ENCODE measurements at regions not wholly inside any gene's neighbourhood (a gene's known extent, or its start where the extent isn't known, plus 50 kb on each side); places are given as distances from the start of the nearest gene placed in this dataset.
"Not testable (repeated sequence)": the region's sequence is repeated elsewhere in the genome, so short reads cannot be mapped to it uniquely, and the experiment has no call there.

GRCh38 chr13:88507909-88508308 lies 836.7 kb downstream of the SLITRK5 start:
- ATAC-seq = no peak
- H3K4me1 Mint-ChIP-seq (ENCODE audit: low read depth in 2 of 2) = peaks cover 0 to 3% of the 10 kb centered on the region in 2 donors
- DNase-seq (ENCODE audit: low spot score) = no peak
- peaks cover 41% of the 10 kb centered on the region for H3K9me3 Mint-ChIP-seq
- no peak overlapping the region for H3K4me3 Mint-ChIP-seq
- peaks cover 56% of the 10 kb centered on the region for H3K36me3 Mint-ChIP-seq
- no peaks in the 10 kb centered on the region for H3K27me3 Mint-ChIP-seq
- no peak overlapping the region for H3K27ac Mint-ChIP-seq

- peaks cover 37% of the 10 kb centered on the region for H3K9me3 Mint-ChIP-seq
Measured at GRCh38 chr13:88512993-88513392, 841.8 kb downstream of the SLITRK5 start.

GRCh38 chr13:88526186-88526852 lies 855.1 kb downstream of the SLITRK5 start:
- Mint-ChIP-seq H3K27me3 (no peaks in the 10 kb centered on the region), H3K9me3 (peaks cover 3% of the 10 kb centered on the region), H3K36me3 (no peaks in the 10 kb centered on the region), H3K4me1 (ENCODE audit: low read depth in 2 of 2) (no peaks in the 10 kb centered on the region), H3K4me3 (no peak overlapping the region), H3K27ac (no peak overlapping the region)
- no peak for ATAC-seq
- DNase-seq (ENCODE audit: low spot score) = no peak

More at GRCh38 chr13:88512993-88513392, 841.8 kb downstream of the SLITRK5 start:
- H3K4me3 Mint-ChIP-seq; H3K27me3 Mint-ChIP-seq; DNase-seq (ENCODE audit: low spot score); H3K4me1 Mint-ChIP-seq (ENCODE audit: low read depth in 2 of 2); ATAC-seq: not testable (repeated sequence)
- peak overlapping the region in 1 of 2 donors; percentile 68 for H3K27ac Mint-ChIP-seq
- peaks cover 38% of the 10 kb centered on the region for H3K36me3 Mint-ChIP-seq

- Mint-ChIP-seq H3K27me3 (no peaks in the 10 kb centered on the region), H3K27ac (no peak overlapping the region), H3K4me1 (ENCODE audit: low read depth in 2 of 2) (no peaks in the 10 kb centered on the region), H3K4me3 (no peak overlapping the region), H3K9me3 (peaks cover 3% of the 10 kb centered on the region), H3K36me3 (no peaks in the 10 kb centered on the region)
- ATAC-seq (no peak), DNase-seq (ENCODE audit: low spot score) (no peak)
Measured at GRCh38 chr13:88526853-88527215, 855.7 kb downstream of the SLITRK5 start.

- ATAC-seq (no peak), DNase-seq (ENCODE audit: low spot score) (no peak)
- Mint-ChIP-seq H3K27me3 (no peaks in the 10 kb centered on the region), H3K27ac (no peak overlapping the region), H3K4me1 (ENCODE audit: low read depth in 2 of 2) (no peaks in the 10 kb centered on the region), H3K9me3 (peaks cover 5% of the 10 kb centered on the region), H3K4me3 (no peak overlapping the region), H3K36me3 (peaks cover 4% of the 10 kb centered on the region)
Measured at GRCh38 chr13:88541994-88542393, 870.8 kb downstream of the SLITRK5 start.

- ATAC-seq (no peak), DNase-seq (ENCODE audit: low spot score) (no peak)
- no peaks in the 10 kb centered on the region for H3K27me3 Mint-ChIP-seq
- no peak overlapping the region for H3K4me3 Mint-ChIP-seq
- H3K4me1 Mint-ChIP-seq (ENCODE audit: low read depth in 2 of 2) = no peaks in the 10 kb centered on the region
- H3K27ac Mint-ChIP-seq = no peak overlapping the region
- peaks cover 7% of the 10 kb centered on the region for H3K9me3 Mint-ChIP-seq
- peaks cover 4% of the 10 kb centered on the region for H3K36me3 Mint-ChIP-seq
Measured at GRCh38 chr13:88544836-88545235, 873.7 kb downstream of the SLITRK5 start.

GRCh38 chr13:88552966-88553365 lies 881.8 kb downstream of the SLITRK5 start:
- no peaks in the 10 kb centered on the region for H3K36me3 Mint-ChIP-seq
- H3K27ac Mint-ChIP-seq = no peak overlapping the region
- ATAC-seq = no peak
- peaks cover 7 to 8% of the 10 kb centered on the region in 2 donors for H3K4me1 Mint-ChIP-seq (ENCODE audit: low read depth in 2 of 2)
- no peak overlapping the region for H3K4me3 Mint-ChIP-seq
- peaks cover under 1% of the 10 kb centered on the region for H3K9me3 Mint-ChIP-seq
- H3K27me3 Mint-ChIP-seq = no peaks in the 10 kb centered on the region
- DNase-seq (ENCODE audit: low spot score) = no peak

- Mint-ChIP-seq H3K4me3 (no peak overlapping the region), H3K9me3 (no peaks in the 10 kb centered on the region), H3K27ac (no peak overlapping the region), H3K27me3 (no peaks in the 10 kb centered on the region), H3K4me1 (ENCODE audit: low read depth in 2 of 2) (peaks cover 0 to 3% of the 10 kb centered on the region in 2 donors), H3K36me3 (peaks cover 15% of the 10 kb centered on the region)
- ATAC-seq = no peak
- no peak for DNase-seq (ENCODE audit: low spot score)
Measured at GRCh38 chr13:88565566-88565965, 894.4 kb downstream of the SLITRK5 start.

- Mint-ChIP-seq H3K27me3 (no peaks in the 10 kb centered on the region), H3K36me3 (peaks cover 12% of the 10 kb centered on the region), H3K4me1 (ENCODE audit: low read depth in 2 of 2) (peaks cover 9% of the 10 kb centered on the region in 2 donors), H3K27ac (peak overlapping the region in 1 of 2 donors; percentile 49), H3K9me3 (peaks cover 10% of the 10 kb centered on the region), H3K4me3 (no peak overlapping the region)
- ATAC-seq = no peak
- DNase-seq (ENCODE audit: low spot score) = no peak
Measured at GRCh38 chr13:88585861-88586260, 914.7 kb downstream of the SLITRK5 start.

- ATAC-seq = no peak
- no peak for DNase-seq (ENCODE audit: low spot score)
- peaks cover 5 to 8% of the 10 kb centered on the region in 2 donors for H3K4me1 Mint-ChIP-seq (ENCODE audit: low read depth in 2 of 2)
- peak overlapping the region in 1 of 2 donors; percentile 49 for H3K27ac Mint-ChIP-seq
- no peak overlapping the region for H3K4me3 Mint-ChIP-seq
- H3K36me3 Mint-ChIP-seq = peaks cover 8% of the 10 kb centered on the region
- peaks cover 10% of the 10 kb centered on the region for H3K9me3 Mint-ChIP-seq
- no peaks in the 10 kb centered on the region for H3K27me3 Mint-ChIP-seq
Measured at GRCh38 chr13:88586263-88586662, 915.1 kb downstream of the SLITRK5 start.

- Mint-ChIP-seq H3K27me3 (no peaks in the 10 kb centered on the region), H3K36me3 (peaks cover 20% of the 10 kb centered on the region), H3K9me3 (peaks cover 19% of the 10 kb centered on the region), H3K4me3 (no peak overlapping the region), H3K4me1 (ENCODE audit: low read depth in 2 of 2) (peaks cover 5% of the 10 kb centered on the region in 2 donors), H3K27ac (no peak overlapping the region)
- no peak for ATAC-seq
- DNase-seq (ENCODE audit: low spot score) = no peak
Measured at GRCh38 chr13:88590574-88590973, 919.4 kb downstream of the SLITRK5 start.

- peaks cover 0 to 5% of the 10 kb centered on the region in 2 donors for H3K4me1 Mint-ChIP-seq (ENCODE audit: low read depth in 2 of 2)
- no peaks in the 10 kb centered on the region for H3K27me3 Mint-ChIP-seq
- ATAC-seq (no peak), DNase-seq (ENCODE audit: low spot score) (no peak)
- no peak overlapping the region for H3K4me3 Mint-ChIP-seq
- H3K9me3 Mint-ChIP-seq = peaks cover 20% of the 10 kb centered on the region
- no peak overlapping the region for H3K27ac Mint-ChIP-seq
- H3K36me3 Mint-ChIP-seq = peaks cover 20% of the 10 kb centered on the region
Measured at GRCh38 chr13:88592105-88592504, 920.9 kb downstream of the SLITRK5 start.

- DNase-seq (ENCODE audit: low spot score) = no peak
- Mint-ChIP-seq H3K27ac (no peak overlapping the region), H3K27me3 (no peaks in the 10 kb centered on the region), H3K9me3 (no peaks in the 10 kb centered on the region), H3K36me3 (peaks cover 5% of the 10 kb centered on the region), H3K4me1 (ENCODE audit: low read depth in 2 of 2) (no peaks in the 10 kb centered on the region), H3K4me3 (no peak overlapping the region)
- no peak for ATAC-seq
Measured at GRCh38 chr13:88601949-88602348, 930.8 kb downstream of the SLITRK5 start.

GRCh38 chr13:88602786-88603777 lies 931.9 kb downstream of the SLITRK5 start:
- Mint-ChIP-seq H3K9me3 (no peaks in the 10 kb centered on the region), H3K27ac (peak overlapping the region in 1 of 2 donors; percentile 14), H3K36me3 (peaks cover 5% of the 10 kb centered on the region), H3K4me1 (ENCODE audit: low read depth in 2 of 2) (no peaks in the 10 kb centered on the region), H3K27me3 (no peaks in the 10 kb centered on the region), H3K4me3 (no peak overlapping the region)
- ATAC-seq (no peak), DNase-seq (ENCODE audit: low spot score) (no peak)

All from natural killer cell treated with Interleukin-12 subunit alpha and Interleukin-12 subunit beta and Interleukin-15 and Interleukin-18, amount 100 ng/mL, for 72 hours (primary cell).